Stimulated activated CD4-positive, alpha-beta T cell treated with anti-CD3 and anti-CD28 coated beads, TNF-alpha, amount 100 ng/mL, for 24 hours (primary cell): ENCODE measurements at regions not wholly inside any gene's neighbourhood (a gene's known extent, or its start where the extent isn't known, plus 50 kb on each side); places are given as distances from the start of the nearest gene placed in this dataset.

Experiments
- DNase-seq, 3 experiments: peaks; one replicate each; pipeline ENCODE4 v3.0.0-alpha.2; 2020; ENCODE audit warnings: low read depth in 3 of 3

GRCh38 chr15:96672629-96673028 is 342.1 kb downstream of the NR2F2 start:
- no peak for DNase-seq

GRCh38 chr15:96678386-96678785 is 347.9 kb downstream of the NR2F2 start:
- no peak for DNase-seq

- DNase-seq = no peak
Measured at GRCh38 chr15:96687388-96688107, 357.0 kb downstream of the NR2F2 start.

- DNase-seq = no peak
Measured at GRCh38 chr15:96690733-96691132, 360.2 kb downstream of the NR2F2 start.

- DNase-seq = no peak
Measured at GRCh38 chr15:96692826-96693225, 362.3 kb downstream of the NR2F2 start.

GRCh38 chr15:96693515-96693914 is 363.0 kb downstream of the NR2F2 start:
- no peak for DNase-seq

GRCh38 chr15:96693990-96694517 is 363.6 kb downstream of the NR2F2 start:
- no peak for DNase-seq

- DNase-seq = no peak
Measured at GRCh38 chr15:96695426-96695825, 364.9 kb downstream of the NR2F2 start.

- no peak for DNase-seq
Measured at GRCh38 chr15:96699871-96700401, 369.4 kb downstream of the NR2F2 start.

GRCh38 chr15:96700555-96700954 is 370.1 kb downstream of the NR2F2 start:
- DNase-seq = no peak

- no peak for DNase-seq
Measured at GRCh38 chr15:96701443-96701842, 370.9 kb downstream of the NR2F2 start.

- no peak for DNase-seq
Measured at GRCh38 chr15:96701877-96702276, 371.4 kb downstream of the NR2F2 start.

GRCh38 chr15:96702589-96702988 is 372.1 kb downstream of the NR2F2 start:
- DNase-seq = no peak

- DNase-seq = no peak
Measured at GRCh38 chr15:96703091-96703490, 372.6 kb downstream of the NR2F2 start.

- DNase-seq = no peak
Measured at GRCh38 chr15:96703794-96704550, 373.5 kb downstream of the NR2F2 start.

GRCh38 chr15:96716075-96716474 is 385.6 kb downstream of the NR2F2 start:
- DNase-seq = no peak

GRCh38 chr15:96716478-96716877 is 386.0 kb downstream of the NR2F2 start:
- DNase-seq = no peak

- DNase-seq = no peak
Measured at GRCh38 chr15:96720251-96720650, 389.8 kb downstream of the NR2F2 start.

GRCh38 chr15:96720656-96721055 is 390.2 kb downstream of the NR2F2 start:
- DNase-seq = no peak

GRCh38 chr15:96728591-96728990 is 398.1 kb downstream of the NR2F2 start:
- DNase-seq = no peak

GRCh38 chr15:96732704-96733103 is 402.2 kb downstream of the NR2F2 start:
- no peak for DNase-seq

GRCh38 chr15:96733721-96734120 is 403.2 kb downstream of the NR2F2 start:
- no peak for DNase-seq
